EL (cell line): ENCODE measurements at regions not wholly inside any gene's neighbourhood (a gene's known extent, or its start where the extent isn't known, plus 50 kb on each side); places are given as distances from the start of the nearest gene placed in this dataset.
"Not testable (repeated sequence)": the region's sequence is repeated elsewhere in the genome, so short reads cannot be mapped to it uniquely, and the experiment has no call there.

Source experiments
- DNase-seq: peaks from one replicate; pipeline ENCODE4 v3.0.0-alpha.2; 2016

GRCh38 chr7:128561116-128561722 is 84.7 kb downstream of the METTL2B start:
- DNase-seq = not testable (repeated sequence)

GRCh38 chr7:128562795-128563194 is 86.2 kb downstream of the METTL2B start:
- DNase-seq = not testable (repeated sequence)

- DNase-seq = not testable (repeated sequence)
Measured at GRCh38 chr7:128564123-128564700, 87.7 kb downstream of the METTL2B start.

GRCh38 chr7:128564932-128565864 is 88.7 kb downstream of the METTL2B start:
- not testable (repeated sequence) for DNase-seq

GRCh38 chr7:128575277-128575676 is 96.8 kb upstream of the GARIN1A start:
- not testable (repeated sequence) for DNase-seq

- not testable (repeated sequence) for DNase-seq
Measured at GRCh38 chr7:128576953-128577352, 95.1 kb upstream of the GARIN1A start.

- DNase-seq = not testable (repeated sequence)
Measured at GRCh38 chr7:128579843-128580242, 92.2 kb upstream of the GARIN1A start.

GRCh38 chr7:128581100-128581499 is 91.0 kb upstream of the GARIN1A start:
- peak; percentile 86 for DNase-seq

GRCh38 chr7:128581825-128582561 is 90.1 kb upstream of the GARIN1A start:
- not testable (repeated sequence) for DNase-seq

GRCh38 chr7:128586715-128587114 is 85.4 kb upstream of the GARIN1A start:
- not testable (repeated sequence) for DNase-seq

GRCh38 chr7:128591705-128592104 is 80.4 kb upstream of the GARIN1A start:
- no peak for DNase-seq

GRCh38 chr7:128592209-128592608 is 79.9 kb upstream of the GARIN1A start:
- not testable (repeated sequence) for DNase-seq

- DNase-seq = not testable (repeated sequence)
Measured at GRCh38 chr7:128594061-128594460, 78.0 kb upstream of the GARIN1A start.

GRCh38 chr7:128596336-128597128 is 75.6 kb upstream of the GARIN1A start:
- peak; percentile 45 for DNase-seq

GRCh38 chr7:128598946-128599345 is 73.1 kb upstream of the GARIN1A start:
- not testable (repeated sequence) for DNase-seq

- DNase-seq = peak; percentile 59
Measured at GRCh38 chr7:128608678-128609421, 63.2 kb upstream of the GARIN1A start.

- not testable (repeated sequence) for DNase-seq
Measured at GRCh38 chr7:128613366-128613765, 58.7 kb upstream of the GARIN1A start.

- not testable (repeated sequence) for DNase-seq
Measured at GRCh38 chr7:128614812-128615211, 57.3 kb upstream of the GARIN1A start.

GRCh38 chr7:128616799-128617198 is 55.3 kb upstream of the GARIN1A start:
- DNase-seq = not testable (repeated sequence)
